Right lobe of liver (tissue), 4 donors: ENCODE measurements at regions not wholly inside any gene's neighbourhood (a gene's known extent, or its start where the extent isn't known, plus 50 kb on each side); places are given as distances from the start of the nearest gene placed in this dataset.

Experiments used
- CTCF ChIP-seq, 4 donors: fragments of 200-600 bp in 3 of 4; fragments of 450-650 bp in 1 of 4; IDR thresholded peaks; one replicate each; pipeline versions ENCODE4 v1.5.1 to v1.8.0; 2016 to 2022; ENCODE audit warnings: antibody characterized with exemption in 4 of 4, mild to moderate bottlenecking in 2 of 4
- POLR2A ChIP-seq: fragments of 450-650 bp; IDR thresholded peaks from one replicate; pipeline ENCODE4 v1.6.1; 2017; ENCODE audit warnings: antibody characterized with exemption, mild to moderate bottlenecking
- donor health status: DM: no; HTN: no; CAD: no.
- donor health status: DM: no; HTN: no; CAD: no.
- donor health status: DM: no; HTN: yes; CAD: no.

- no peak for TF ChIP-seq CTCF (IDR thresholded peaks at IDR 0.05)
- TF ChIP-seq POLR2A: no peak
Observed at GRCh38 chr6:25025919-25026301, 90.2 kb upstream of the RIPOR2 start.
